OCI-M2 (cell line): ENCODE measurements at regions not wholly inside any gene's neighbourhood (a gene's known extent, or its start where the extent isn't known, plus 50 kb on each side); places are given as distances from the start of the nearest gene placed in this dataset.
"Not testable (repeated sequence)": the region's sequence is repeated elsewhere in the genome, so short reads cannot be mapped to it uniquely, and the experiment has no call there.

Source experiments
- DNase-seq: peaks from one replicate; lab custom pipeline; 2025; ENCODE audit not compliant: unreplicated experiment; lab: John Stamatoyannopoulos, UW

- no peak for DNase-seq
These were observed 203.7 kb downstream of the ICOS start for GRCh38 chr2:204140246-204140645.

GRCh38 chr2:204143216-204144014 is 206.9 kb downstream of the ICOS start:
- no peak for DNase-seq

- DNase-seq: no peak
These were observed 207.9 kb downstream of the ICOS start for GRCh38 chr2:204144492-204144891.

GRCh38 chr2:204145263-204145751 is 208.7 kb downstream of the ICOS start:
- DNase-seq: peak; percentile 29

GRCh38 chr2:204145791-204146190 is 209.2 kb downstream of the ICOS start:
- no peak for DNase-seq

- DNase-seq: not testable (repeated sequence)
These were observed 210.5 kb downstream of the ICOS start for GRCh38 chr2:204147040-204147439.

GRCh38 chr2:204150721-204151120 is 214.2 kb downstream of the ICOS start:
- DNase-seq: no peak

- DNase-seq: no peak
These were observed 216.1 kb downstream of the ICOS start for GRCh38 chr2:204152616-204153015.

GRCh38 chr2:204154863-204155262 is 218.3 kb downstream of the ICOS start:
- DNase-seq: no peak

GRCh38 chr2:204156456-204156855 is 219.9 kb downstream of the ICOS start:
- no peak for DNase-seq

GRCh38 chr2:204157684-204158083 is 221.1 kb downstream of the ICOS start:
- DNase-seq: no peak

- no peak for DNase-seq
These were observed 223.0 kb downstream of the ICOS start for GRCh38 chr2:204159526-204159925.

GRCh38 chr2:204160989-204161388 is 224.4 kb downstream of the ICOS start:
- DNase-seq: no peak

- DNase-seq: no peak
These were observed 225.3 kb downstream of the ICOS start for GRCh38 chr2:204161886-204162285.

GRCh38 chr2:204166961-204167360 is 230.4 kb downstream of the ICOS start:
- DNase-seq: no peak

GRCh38 chr2:204167670-204168069 is 231.1 kb downstream of the ICOS start:
- DNase-seq: not testable (repeated sequence)

- DNase-seq: no peak
These were observed 233.8 kb downstream of the ICOS start for GRCh38 chr2:204170411-204170810.

- no peak for DNase-seq
These were observed 235.0 kb downstream of the ICOS start for GRCh38 chr2:204171432-204172144.

GRCh38 chr2:204172145-204172600 is 235.6 kb downstream of the ICOS start:
- no peak for DNase-seq

- DNase-seq: no peak
These were observed 237.5 kb downstream of the ICOS start for GRCh38 chr2:204174034-204174433.

GRCh38 chr2:204175552-204176271 is 239.1 kb downstream of the ICOS start:
- no peak for DNase-seq
